PFSK-1 (cell line): ENCODE measurements at regions not wholly inside any gene's neighbourhood (a gene's known extent, or its start where the extent isn't known, plus 50 kb on each side); places are given as distances from the start of the nearest gene placed in this dataset.

Experiments used
- POLR2AphosphoS5 ChIP-seq: IDR thresholded peaks from 2 replicates; pipeline ENCODE4 v1.6.1; 2012; ENCODE audit warnings: low read depth, mild to moderate bottlenecking, control low read depth, low read length, moderate library complexity
- TAF1 ChIP-seq: IDR thresholded peaks from 2 replicates; pipeline ENCODE4 v1.6.1; 2012; ENCODE audit warnings: low read length, control low read depth, borderline replicate concordance; ENCODE audit not compliant: insufficient read depth
- TF ChIP-seq, protein P1 (sequence below), 2 experiments: IDR thresholded peaks; 2 replicates each; pipeline versions ENCODE4 v1.6.1 to v1.8.0; 2011 to 2012; ENCODE audit warnings: low read depth in 2 of 2, low read length in 2 of 2, control low read depth in 1 of 2, inconsistent platforms in 1 of 2, mild to moderate bottlenecking in 1 of 2, moderate library complexity in 1 of 2; ENCODE audit not compliant: insufficient read depth in 1 of 2

DNA sequence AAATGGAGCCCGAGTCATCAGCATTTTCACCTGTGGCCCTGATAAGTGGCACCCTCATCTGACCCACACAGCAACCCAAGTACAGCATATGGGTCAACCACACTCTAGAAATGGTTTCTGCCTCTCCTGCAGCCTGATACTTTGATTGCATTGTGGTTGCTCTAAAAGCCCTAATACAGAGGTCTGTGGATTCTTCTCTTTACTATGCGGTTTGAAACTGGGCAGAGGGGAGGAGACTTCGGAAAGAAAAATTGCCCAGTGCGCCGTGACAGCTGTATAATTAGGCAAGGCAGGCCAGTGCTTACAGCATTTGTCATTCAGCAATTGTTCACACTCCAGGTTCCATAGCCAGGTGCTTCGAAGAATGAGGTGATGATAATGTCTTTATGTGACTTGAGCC lies 361.0 kb downstream of the NFIB start:
- TF ChIP-seq, protein P1, sequence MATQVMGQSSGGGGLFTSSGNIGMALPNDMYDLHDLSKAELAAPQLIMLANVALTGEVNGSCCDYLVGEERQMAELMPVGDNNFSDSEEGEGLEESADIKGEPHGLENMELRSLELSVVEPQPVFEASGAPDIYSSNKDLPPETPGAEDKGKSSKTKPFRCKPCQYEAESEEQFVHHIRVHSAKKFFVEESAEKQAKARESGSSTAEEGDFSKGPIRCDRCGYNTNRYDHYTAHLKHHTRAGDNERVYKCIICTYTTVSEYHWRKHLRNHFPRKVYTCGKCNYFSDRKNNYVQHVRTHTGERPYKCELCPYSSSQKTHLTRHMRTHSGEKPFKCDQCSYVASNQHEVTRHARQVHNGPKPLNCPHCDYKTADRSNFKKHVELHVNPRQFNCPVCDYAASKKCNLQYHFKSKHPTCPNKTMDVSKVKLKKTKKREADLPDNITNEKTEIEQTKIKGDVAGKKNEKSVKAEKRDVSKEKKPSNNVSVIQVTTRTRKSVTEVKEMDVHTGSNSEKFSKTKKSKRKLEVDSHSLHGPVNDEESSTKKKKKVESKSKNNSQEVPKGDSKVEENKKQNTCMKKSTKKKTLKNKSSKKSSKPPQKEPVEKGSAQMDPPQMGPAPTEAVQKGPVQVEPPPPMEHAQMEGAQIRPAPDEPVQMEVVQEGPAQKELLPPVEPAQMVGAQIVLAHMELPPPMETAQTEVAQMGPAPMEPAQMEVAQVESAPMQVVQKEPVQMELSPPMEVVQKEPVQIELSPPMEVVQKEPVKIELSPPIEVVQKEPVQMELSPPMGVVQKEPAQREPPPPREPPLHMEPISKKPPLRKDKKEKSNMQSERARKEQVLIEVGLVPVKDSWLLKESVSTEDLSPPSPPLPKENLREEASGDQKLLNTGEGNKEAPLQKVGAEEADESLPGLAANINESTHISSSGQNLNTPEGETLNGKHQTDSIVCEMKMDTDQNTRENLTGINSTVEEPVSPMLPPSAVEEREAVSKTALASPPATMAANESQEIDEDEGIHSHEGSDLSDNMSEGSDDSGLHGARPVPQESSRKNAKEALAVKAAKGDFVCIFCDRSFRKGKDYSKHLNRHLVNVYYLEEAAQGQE (IDR thresholded peaks at IDR 0.05; ENCODE audit: insufficient read depth in 1 of 2, low read depth in 2 of 2, low read length in 2 of 2), result no peak
- TF ChIP-seq POLR2AphosphoS5 (no peak), TAF1 (no peak)
